ENCODE measurements at regions not wholly inside any gene's neighbourhood (a gene's known extent, or its start where the extent isn't known, plus 50 kb on each side); places are given as distances from the start of the nearest gene placed in this dataset.

GRCh38 chr5:74576941-74577456, 63.5 kb downstream of the ENC1 start:
- 96% methylated on average over 6 of the region's 6 CpGs; no CpG with 5 or more reads in 1 of the 2 experiments for WGBS, 2 experiments (ENCODE audit: extremely low coverage in 1 of 2, insufficient coverage in 1 of 2, insufficient read length in 1 of 2, insufficient replicate concordance in 2 of 2, low coverage in 1 of 2, low lambda C conversion rate in 2 of 2, missing lambda C conversion rate in 1 of 2)
- H3K79me2 ChIP-seq (ENCODE audit: control insufficient read depth in 1 of 2, insufficient read depth in 2 of 2, low read length in 2 of 2): no peaks in the 10 kb centered on the region
- H4K20me1 ChIP-seq (replicated peaks in 1 of 2; ENCODE audit: control insufficient read depth in 1 of 2, insufficient read depth in 2 of 2, low read length in 2 of 2): no peaks in the 10 kb centered on the region
- no peak overlapping the region for H3K4me2 ChIP-seq (ENCODE audit: insufficient read depth in 1 of 2, low read depth in 2 of 2, low read length in 2 of 2)
- H2AFZ ChIP-seq (ENCODE audit: low read length): peak overlapping the region; percentile 72; the same call in 1 of the 2 replicates
- DNase-seq (ENCODE audit: low read depth in 1 of 2, low spot score in 2 of 2) (no peak), FAIRE-seq (no peak)
- ChIA-PET POLR2A (ENCODE audit: partially characterized antibody) (interaction anchor here (1.2 kb wide), 1 partner anchor 27 kb away, joined by 4 read pairs; no protein-coding TSS in a partner anchor), CTCF (ENCODE audit: partially characterized antibody) (interaction anchor here (1.2 kb wide), 1 partner anchor 49 kb away, joined by 4 read pairs; no protein-coding TSS in a partner anchor)
- H3K18ac ChIP-seq (ENCODE audit: extremely low read depth, low read length): no peak overlapping the region
- H3K14ac ChIP-seq (ENCODE audit: insufficient read length): no peak overlapping the region
- H3K27me3 ChIP-seq (replicated peaks in 1 of 4; ENCODE audit: control insufficient read depth in 3 of 4, extremely low read depth in 1 of 4, insufficient read depth in 3 of 4, low read length in 3 of 4): no peaks in the 10 kb centered on the region
- no peaks in the 10 kb centered on the region for H3K9me3 ChIP-seq (ENCODE audit: insufficient read depth in 2 of 2, low read depth in 1 of 2, low read length in 1 of 2)
- no peak overlapping the region for H3K23ac ChIP-seq (ENCODE audit: insufficient read length)
- no peak overlapping the region for H3K4ac ChIP-seq (replicated peaks; ENCODE audit: insufficient read length, low read depth, low read length)
- H4K8ac ChIP-seq (ENCODE audit: extremely low read depth, insufficient read depth, low read length): no peak overlapping the region
- no peak overlapping the region for H3K4me3 ChIP-seq (ENCODE audit: extremely low read depth in 1 of 4, insufficient read depth in 2 of 4, low read depth in 3 of 4, low read length in 4 of 4)
- no peak overlapping the region for H2BK120ac ChIP-seq (replicated peaks; ENCODE audit: low read depth, low read length)
- no peaks in the 10 kb centered on the region for H3K23me2 ChIP-seq (ENCODE audit: low read depth, low read length)
- no peak overlapping the region for H4K91ac ChIP-seq (replicated peaks; ENCODE audit: insufficient read length, low read length)
- H2BK15ac ChIP-seq (ENCODE audit: low read length): no peak overlapping the region
- H3K4me1 ChIP-seq (replicated peaks in 1 of 4; ENCODE audit: control insufficient read depth in 3 of 4, insufficient read depth in 4 of 4, low read length in 3 of 4): peaks cover 0 to 4% (median 0%) of the 10 kb centered on the region in 4 experiments; a peak in 1 of 7 replicates
- no peaks in the 10 kb centered on the region for H3K36me3 ChIP-seq (ENCODE audit: control insufficient read depth in 2 of 4, insufficient read depth in 4 of 4, low read length in 3 of 4)
- no peak overlapping the region for H2AK5ac ChIP-seq (ENCODE audit: low read depth, low read length)
- H3K9ac ChIP-seq (replicated peaks in 1 of 4; ENCODE audit: extremely low read depth in 1 of 4, low read depth in 3 of 4, low read length in 3 of 4): no peak overlapping the region
- no peak overlapping the region for H2BK12ac ChIP-seq (ENCODE audit: low read depth, low read length)
- H2BK20ac ChIP-seq (ENCODE audit: low read length): no peak overlapping the region
- H3K27ac ChIP-seq (ENCODE audit: low read depth, low read length): no peak overlapping the region
- no peaks in the 10 kb centered on the region for H3K79me1 ChIP-seq (ENCODE audit: low read depth, low read length)
- H4K5ac ChIP-seq (ENCODE audit: insufficient read length, low read depth, low read length): no peak overlapping the region
- no peak overlapping the region for H3K56ac ChIP-seq (replicated peaks; ENCODE audit: insufficient read length, low read depth, low read length)
- no peak overlapping the region for H2BK5ac ChIP-seq (ENCODE audit: low read depth, low read length)
- no peak for TF ChIP-seq POLR2AphosphoS5 (IDR thresholded peaks at IDR 0.05; ENCODE audit: low read depth, low read length)
- TF ChIP-seq, protein P1, sequence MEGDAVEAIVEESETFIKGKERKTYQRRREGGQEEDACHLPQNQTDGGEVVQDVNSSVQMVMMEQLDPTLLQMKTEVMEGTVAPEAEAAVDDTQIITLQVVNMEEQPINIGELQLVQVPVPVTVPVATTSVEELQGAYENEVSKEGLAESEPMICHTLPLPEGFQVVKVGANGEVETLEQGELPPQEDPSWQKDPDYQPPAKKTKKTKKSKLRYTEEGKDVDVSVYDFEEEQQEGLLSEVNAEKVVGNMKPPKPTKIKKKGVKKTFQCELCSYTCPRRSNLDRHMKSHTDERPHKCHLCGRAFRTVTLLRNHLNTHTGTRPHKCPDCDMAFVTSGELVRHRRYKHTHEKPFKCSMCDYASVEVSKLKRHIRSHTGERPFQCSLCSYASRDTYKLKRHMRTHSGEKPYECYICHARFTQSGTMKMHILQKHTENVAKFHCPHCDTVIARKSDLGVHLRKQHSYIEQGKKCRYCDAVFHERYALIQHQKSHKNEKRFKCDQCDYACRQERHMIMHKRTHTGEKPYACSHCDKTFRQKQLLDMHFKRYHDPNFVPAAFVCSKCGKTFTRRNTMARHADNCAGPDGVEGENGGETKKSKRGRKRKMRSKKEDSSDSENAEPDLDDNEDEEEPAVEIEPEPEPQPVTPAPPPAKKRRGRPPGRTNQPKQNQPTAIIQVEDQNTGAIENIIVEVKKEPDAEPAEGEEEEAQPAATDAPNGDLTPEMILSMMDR (IDR thresholded peaks at IDR 0.05; ENCODE audit: control extremely low read depth in 1 of 3, insufficient read depth in 1 of 3, low read depth in 1 of 3, low read length in 3 of 3): no peak
- TF ChIP-seq RAD21 (IDR thresholded peaks at IDR 0.05 in 1 of 2, conservative IDR thresholded peaks at IDR 0.05 in 1 of 2; ENCODE audit: low read depth in 2 of 2, low read length in 2 of 2): no peak
- no peak for TF ChIP-seq YY1 (IDR thresholded peaks at IDR 0.05; ENCODE audit: low read depth, low read length)
- no peak for TF ChIP-seq NANOG (IDR thresholded peaks at IDR 0.05; ENCODE audit: insufficient read depth, low read depth, low read length, poor library complexity, severe bottlenecking)
- TF ChIP-seq CHD1 (IDR thresholded peaks at IDR 0.05; ENCODE audit: low read depth, low read length): no peak
- no peak for TF ChIP-seq BRCA1 (IDR thresholded peaks at IDR 0.05; ENCODE audit: low read depth, low read length)
- no peak for TF ChIP-seq SIRT6 (IDR thresholded peaks at IDR 0.05; ENCODE audit: low read length)
- TF ChIP-seq SIN3A (conservative IDR thresholded peaks at IDR 0.05 in 1 of 2, IDR thresholded peaks at IDR 0.05 in 1 of 2; ENCODE audit: low read depth in 1 of 2, low read length in 2 of 2): no peak
- TF ChIP-seq SIX5 (IDR thresholded peaks at IDR 0.05; ENCODE audit: low read depth, low read length): no peak
- TF ChIP-seq KDM4A (IDR thresholded peaks at IDR 0.05; ENCODE audit: low read depth, low read length, severe bottlenecking): no peak
